ENCODE measurements at regions not wholly inside any gene's neighbourhood (a gene's known extent, or its start where the extent isn't known, plus 50 kb on each side); places are given as distances from the start of the nearest gene placed in this dataset.

GRCh38 chr3:135788146-135788545 lies 177.4 kb upstream of the PPP2R3A start:
- no peak for DNase-seq
- intact Hi-C loops (cut with DNase I; ENCODE audit: low total_unique reads) = no loop called here
- no peaks in the 10 kb centered on the region for H3K27me3 ChIP-seq
- no peaks in the 10 kb centered on the region for H3K36me3 ChIP-seq (ENCODE audit: low read depth, missing control alignments)
- H3K27ac ChIP-seq = no peak overlapping the region
- H3K4me1 ChIP-seq = no peaks in the 10 kb centered on the region
- H3K9me3 ChIP-seq = no peaks in the 10 kb centered on the region
- TF ChIP-seq CTCF (IDR thresholded peaks at IDR 0.05) = no peak
- TF ChIP-seq POLR2A (IDR thresholded peaks at IDR 0.05) = no peak
- H3K4me3 ChIP-seq = no peak overlapping the region
- 83% methylated on average over 4 of the region's 4 CpGs for WGBS, 2 donors

- no peak overlapping the region for H3K27ac ChIP-seq
- H3K4me3 ChIP-seq = no peak overlapping the region
- intact Hi-C loops (cut with DNase I; ENCODE audit: low total_unique reads) = no loop called here
- no peaks in the 10 kb centered on the region for H3K36me3 ChIP-seq (ENCODE audit: low read depth, missing control alignments)
- H3K4me1 ChIP-seq = no peaks in the 10 kb centered on the region
- 97 to 98% methylated on average over 2 of the region's 2 CpGs for WGBS, 2 donors
- no peaks in the 10 kb centered on the region for H3K9me3 ChIP-seq
- TF ChIP-seq CTCF (IDR thresholded peaks at IDR 0.05) = no peak
- no peak for TF ChIP-seq POLR2A (IDR thresholded peaks at IDR 0.05)
- H3K27me3 ChIP-seq = no peaks in the 10 kb centered on the region
- DNase-seq = no peak
These were observed 176.6 kb upstream of the PPP2R3A start for GRCh38 chr3:135788978-135789377.

- intact Hi-C loops (cut with DNase I; ENCODE audit: low total_unique reads) = no loop called here
- no peaks in the 10 kb centered on the region for H3K27me3 ChIP-seq
These were observed 173.4 kb upstream of the PPP2R3A start for GRCh38 chr3:135792174-135792573.

GRCh38 chr3:135792858-135793475 lies 172.6 kb upstream of the PPP2R3A start:
- Histone ChIP-seq H3K9me3 (no peaks in the 10 kb centered on the region), H3K4me3 (no peak overlapping the region), H3K36me3 (ENCODE audit: low read depth, missing control alignments) (no peaks in the 10 kb centered on the region), H3K27me3 (no peaks in the 10 kb centered on the region), H3K27ac (no peak overlapping the region), H3K4me1 (no peaks in the 10 kb centered on the region)
- WGBS, 2 donors = 79% methylated on average over 2 of the region's 2 CpGs
- TF ChIP-seq CTCF (IDR thresholded peaks at IDR 0.05) = no peak
- no peak for TF ChIP-seq POLR2A (IDR thresholded peaks at IDR 0.05)
- intact Hi-C loops (cut with DNase I; ENCODE audit: low total_unique reads) = no loop called here
- DNase-seq = no peak

More at GRCh38 chr3:135792174-135792573, 173.4 kb upstream of the PPP2R3A start:
- Histone ChIP-seq H3K36me3 (ENCODE audit: low read depth, missing control alignments) (no peaks in the 10 kb centered on the region), H3K27ac (no peak overlapping the region), H3K4me3 (no peak overlapping the region), H3K4me1 (no peaks in the 10 kb centered on the region), H3K9me3 (no peaks in the 10 kb centered on the region)
- 84 to 91% methylated on average over 6 of the region's 6 CpGs for WGBS, 2 donors
- TF ChIP-seq CTCF (IDR thresholded peaks at IDR 0.05) = no peak
- TF ChIP-seq POLR2A (IDR thresholded peaks at IDR 0.05) = no peak
- DNase-seq = no peak

- H3K4me3 ChIP-seq = no peak overlapping the region
- H3K27ac ChIP-seq = no peak overlapping the region
- TF ChIP-seq CTCF (IDR thresholded peaks at IDR 0.05) (no peak), POLR2A (IDR thresholded peaks at IDR 0.05) (no peak)
- H3K4me1 ChIP-seq = no peaks in the 10 kb centered on the region
- DNase-seq = no peak
- H3K36me3 ChIP-seq (ENCODE audit: low read depth, missing control alignments) = no peaks in the 10 kb centered on the region
- intact Hi-C loops (cut with DNase I; ENCODE audit: low total_unique reads) = no loop called here
- no peaks in the 10 kb centered on the region for H3K27me3 ChIP-seq
- 87 to 88% methylated on average over 3 to 5 of the region's 5 CpGs for WGBS, 2 donors
- H3K9me3 ChIP-seq = no peaks in the 10 kb centered on the region
These were observed 165.4 kb upstream of the PPP2R3A start for GRCh38 chr3:135800071-135800549.
